ENCODE measurements at regions not wholly inside any gene's neighbourhood (a gene's known extent, or its start where the extent isn't known, plus 50 kb on each side); places are given as distances from the start of the nearest gene placed in this dataset.

- no peak overlapping the region for H4K8ac ChIP-seq (ENCODE audit: low read depth, low read length)
- no peak overlapping the region for H3K9ac ChIP-seq (ENCODE audit: low read length)
- H3K14ac ChIP-seq (ENCODE audit: low read length): no peak overlapping the region
- no peak for DNase-seq
- no peaks in the 10 kb centered on the region for H3K79me1 ChIP-seq (ENCODE audit: low read length)
- no peaks in the 10 kb centered on the region for H3K36me3 ChIP-seq (ENCODE audit: control insufficient read depth in 1 of 2, insufficient read depth in 2 of 2, low read length in 2 of 2)
- no peak overlapping the region for H3K4me3 ChIP-seq (ENCODE audit: low read depth, low read length)
- no peak overlapping the region for H2BK12ac ChIP-seq (ENCODE audit: low read length)
- no peak overlapping the region for H2BK120ac ChIP-seq (ENCODE audit: insufficient read depth, low read length, poor library complexity)
- no peak overlapping the region for H3K27ac ChIP-seq (ENCODE audit: low read depth, low read length)
- no peak overlapping the region for H4K12ac ChIP-seq (ENCODE audit: low read depth, low read length)
- WGBS (ENCODE audit: extremely low coverage, insufficient coverage, insufficient read length): no CpG with 5 or more reads among the region's 1 CpG
- no peak overlapping the region for H4K91ac ChIP-seq (ENCODE audit: low read depth, low read length)
- H3K4ac ChIP-seq (ENCODE audit: low read depth, low read length): no peak overlapping the region
- no peak overlapping the region for H2BK5ac ChIP-seq (ENCODE audit: low read depth, low read length, poor library complexity)
- no peak overlapping the region for H2AFZ ChIP-seq (ENCODE audit: insufficient read depth, low read length, poor library complexity)
- H3K4me1 ChIP-seq (ENCODE audit: control insufficient read depth in 1 of 2, insufficient read depth in 2 of 2, low read length in 2 of 2): no peaks in the 10 kb centered on the region
- H3K4me2 ChIP-seq (ENCODE audit: low read length): no peak overlapping the region
- no peaks in the 10 kb centered on the region for H3K79me2 ChIP-seq (ENCODE audit: control insufficient read depth, insufficient read depth, low read length, poor library complexity)
- no peak overlapping the region for H3K18ac ChIP-seq (ENCODE audit: low read length)
- no peak overlapping the region for H3K23ac ChIP-seq (ENCODE audit: low read length)
- H3K9me3 ChIP-seq (ENCODE audit: insufficient read depth, low read depth, low read length): no peaks in the 10 kb centered on the region
- H3K27me3 ChIP-seq (ENCODE audit: insufficient read depth, low read length): no peaks in the 10 kb centered on the region
- no peak overlapping the region for H2AK5ac ChIP-seq (ENCODE audit: low read length)
Observed at GRCh38 chr3:117856354-117856753, 1146.8 kb downstream of the TUSC7 start.

- H4K8ac ChIP-seq (ENCODE audit: low read depth, low read length): no peak overlapping the region
- H3K23ac ChIP-seq (ENCODE audit: low read length): no peak overlapping the region
- H3K27me3 ChIP-seq (ENCODE audit: insufficient read depth, low read length): no peaks in the 10 kb centered on the region
- no CpG with 5 or more reads among the region's 2 CpGs for WGBS (ENCODE audit: extremely low coverage, insufficient coverage, insufficient read length)
- no peak overlapping the region for H3K4ac ChIP-seq (ENCODE audit: low read depth, low read length)
- no peak overlapping the region for H3K9ac ChIP-seq (ENCODE audit: low read length)
- no peak overlapping the region for H3K27ac ChIP-seq (ENCODE audit: low read depth, low read length)
- H3K79me2 ChIP-seq (ENCODE audit: control insufficient read depth, insufficient read depth, low read length, poor library complexity): no peaks in the 10 kb centered on the region
- no peak for DNase-seq
- H3K4me1 ChIP-seq (ENCODE audit: control insufficient read depth in 1 of 2, insufficient read depth in 2 of 2, low read length in 2 of 2): no peaks in the 10 kb centered on the region
- no peak overlapping the region for H4K91ac ChIP-seq (ENCODE audit: low read depth, low read length)
- no peak overlapping the region for H4K12ac ChIP-seq (ENCODE audit: low read depth, low read length)
- H3K79me1 ChIP-seq (ENCODE audit: low read length): no peaks in the 10 kb centered on the region
- H3K36me3 ChIP-seq (ENCODE audit: control insufficient read depth in 1 of 2, insufficient read depth in 2 of 2, low read length in 2 of 2): no peaks in the 10 kb centered on the region
- no peak overlapping the region for H2BK5ac ChIP-seq (ENCODE audit: low read depth, low read length, poor library complexity)
- no peak overlapping the region for H3K4me3 ChIP-seq (ENCODE audit: low read depth, low read length)
- no peaks in the 10 kb centered on the region for H3K9me3 ChIP-seq (ENCODE audit: insufficient read depth, low read depth, low read length)
- no peak overlapping the region for H3K4me2 ChIP-seq (ENCODE audit: low read length)
- H3K14ac ChIP-seq (ENCODE audit: low read length): no peak overlapping the region
- H2AFZ ChIP-seq (ENCODE audit: insufficient read depth, low read length, poor library complexity): no peak overlapping the region
- H3K18ac ChIP-seq (ENCODE audit: low read length): no peak overlapping the region
- H2AK5ac ChIP-seq (ENCODE audit: low read length): no peak overlapping the region
- no peak overlapping the region for H2BK12ac ChIP-seq (ENCODE audit: low read length)
- H2BK120ac ChIP-seq (ENCODE audit: insufficient read depth, low read length, poor library complexity): no peak overlapping the region
Observed at GRCh38 chr3:117863146-117863545, 1153.6 kb downstream of the TUSC7 start.

GRCh38 chr3:117865338-117865737 is 1155.8 kb downstream of the TUSC7 start:
- Histone ChIP-seq H3K4me1 (ENCODE audit: control insufficient read depth in 1 of 2, insufficient read depth in 2 of 2, low read length in 2 of 2) (no peaks in the 10 kb centered on the region), H4K8ac (ENCODE audit: low read depth, low read length) (no peak overlapping the region), H4K12ac (ENCODE audit: low read depth, low read length) (no peak overlapping the region), H3K27me3 (ENCODE audit: insufficient read depth, low read length) (no peaks in the 10 kb centered on the region), H3K14ac (ENCODE audit: low read length) (no peak overlapping the region), H2BK12ac (ENCODE audit: low read length) (no peak overlapping the region), H2BK120ac (ENCODE audit: insufficient read depth, low read length, poor library complexity) (no peak overlapping the region), H3K23ac (ENCODE audit: low read length) (no peak overlapping the region), H3K4me3 (ENCODE audit: low read depth, low read length) (no peak overlapping the region), H2BK5ac (ENCODE audit: low read depth, low read length, poor library complexity) (no peak overlapping the region), H3K4me2 (ENCODE audit: low read length) (no peak overlapping the region), H3K27ac (ENCODE audit: low read depth, low read length) (no peak overlapping the region), H4K91ac (ENCODE audit: low read depth, low read length) (no peak overlapping the region), H3K36me3 (ENCODE audit: control insufficient read depth in 1 of 2, insufficient read depth in 2 of 2, low read length in 2 of 2) (no peaks in the 10 kb centered on the region), H3K4ac (ENCODE audit: low read depth, low read length) (no peak overlapping the region), H3K79me2 (ENCODE audit: control insufficient read depth, insufficient read depth, low read length, poor library complexity) (no peaks in the 10 kb centered on the region), H2AFZ (ENCODE audit: insufficient read depth, low read length, poor library complexity) (no peak overlapping the region), H3K18ac (ENCODE audit: low read length) (no peak overlapping the region), H3K9ac (ENCODE audit: low read length) (no peak overlapping the region), H3K79me1 (ENCODE audit: low read length) (no peaks in the 10 kb centered on the region), H2AK5ac (ENCODE audit: low read length) (no peak overlapping the region), H3K9me3 (ENCODE audit: insufficient read depth, low read depth, low read length) (no peaks in the 10 kb centered on the region)
- DNase-seq: no peak
- WGBS (ENCODE audit: extremely low coverage, insufficient coverage, insufficient read length): no CpG with 5 or more reads among the region's 4 CpGs

GRCh38 chr3:117868766-117869165 is 1159.2 kb downstream of the TUSC7 start:
- Histone ChIP-seq H4K8ac (ENCODE audit: low read depth, low read length) (no peak overlapping the region), H3K23ac (ENCODE audit: low read length) (no peak overlapping the region), H3K14ac (ENCODE audit: low read length) (no peak overlapping the region), H2AK5ac (ENCODE audit: low read length) (no peak overlapping the region), H3K4me2 (ENCODE audit: low read length) (no peak overlapping the region), H4K12ac (ENCODE audit: low read depth, low read length) (no peak overlapping the region), H2BK5ac (ENCODE audit: low read depth, low read length, poor library complexity) (no peak overlapping the region), H3K79me2 (ENCODE audit: control insufficient read depth, insufficient read depth, low read length, poor library complexity) (no peaks in the 10 kb centered on the region), H3K36me3 (ENCODE audit: control insufficient read depth in 1 of 2, insufficient read depth in 2 of 2, low read length in 2 of 2) (no peaks in the 10 kb centered on the region), H4K91ac (ENCODE audit: low read depth, low read length) (no peak overlapping the region), H2BK120ac (ENCODE audit: insufficient read depth, low read length, poor library complexity) (no peak overlapping the region), H3K4me1 (ENCODE audit: control insufficient read depth in 1 of 2, insufficient read depth in 2 of 2, low read length in 2 of 2) (no peaks in the 10 kb centered on the region), H2BK12ac (ENCODE audit: low read length) (no peak overlapping the region), H3K9me3 (ENCODE audit: insufficient read depth, low read depth, low read length) (no peaks in the 10 kb centered on the region), H3K79me1 (ENCODE audit: low read length) (no peaks in the 10 kb centered on the region), H3K18ac (ENCODE audit: low read length) (no peak overlapping the region), H2AFZ (ENCODE audit: insufficient read depth, low read length, poor library complexity) (no peak overlapping the region), H3K27me3 (ENCODE audit: insufficient read depth, low read length) (no peaks in the 10 kb centered on the region), H3K4ac (ENCODE audit: low read depth, low read length) (no peak overlapping the region), H3K4me3 (ENCODE audit: low read depth, low read length) (no peak overlapping the region), H3K27ac (ENCODE audit: low read depth, low read length) (no peak overlapping the region), H3K9ac (ENCODE audit: low read length) (no peak overlapping the region)
- DNase-seq: no peak
- WGBS (ENCODE audit: extremely low coverage, insufficient coverage, insufficient read length): no CpG with 5 or more reads among the region's 2 CpGs

Measured in trophoblast cell (in vitro differentiated cells and primary cell).